GM21381 (cell line): ENCODE measurements at regions not wholly inside any gene's neighbourhood (a gene's known extent, or its start where the extent isn't known, plus 50 kb on each side); places are given as distances from the start of the nearest gene placed in this dataset.

Source experiments
- ATAC-seq: cut with Tn5 transposase; IDR thresholded peaks from one replicate; pipeline ENCODE4 v1.9.1; 2021; ENCODE audit warnings: mild to moderate bottlenecking, moderate library complexity; ENCODE audit not compliant: unreplicated experiment

DNA sequence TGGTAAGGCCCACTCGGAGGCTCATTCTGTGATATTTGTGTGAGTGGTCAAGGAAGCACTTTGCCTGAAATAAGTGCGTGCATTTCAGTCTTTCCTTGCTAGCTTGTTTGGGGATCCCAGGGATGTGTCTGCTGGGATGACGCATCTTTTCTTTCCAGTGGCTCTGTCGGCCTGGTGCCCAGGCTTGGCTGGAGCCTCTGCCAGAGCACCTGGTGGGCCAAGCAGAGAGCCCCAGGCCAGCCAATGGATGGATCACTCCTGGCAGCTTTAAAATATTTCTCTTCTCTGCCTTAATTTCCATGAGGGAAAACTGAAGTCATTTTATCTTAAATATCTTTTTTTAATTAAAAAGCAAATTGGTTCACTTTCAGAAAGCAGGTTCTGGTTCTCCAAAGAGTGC is 501.8 kb upstream of the HS6ST1 start:
- no peak for ATAC-seq

- no peak for ATAC-seq
These were observed 502.3 kb upstream of the HS6ST1 start for GRCh38 chr2:128821010-128821409.

DNA sequence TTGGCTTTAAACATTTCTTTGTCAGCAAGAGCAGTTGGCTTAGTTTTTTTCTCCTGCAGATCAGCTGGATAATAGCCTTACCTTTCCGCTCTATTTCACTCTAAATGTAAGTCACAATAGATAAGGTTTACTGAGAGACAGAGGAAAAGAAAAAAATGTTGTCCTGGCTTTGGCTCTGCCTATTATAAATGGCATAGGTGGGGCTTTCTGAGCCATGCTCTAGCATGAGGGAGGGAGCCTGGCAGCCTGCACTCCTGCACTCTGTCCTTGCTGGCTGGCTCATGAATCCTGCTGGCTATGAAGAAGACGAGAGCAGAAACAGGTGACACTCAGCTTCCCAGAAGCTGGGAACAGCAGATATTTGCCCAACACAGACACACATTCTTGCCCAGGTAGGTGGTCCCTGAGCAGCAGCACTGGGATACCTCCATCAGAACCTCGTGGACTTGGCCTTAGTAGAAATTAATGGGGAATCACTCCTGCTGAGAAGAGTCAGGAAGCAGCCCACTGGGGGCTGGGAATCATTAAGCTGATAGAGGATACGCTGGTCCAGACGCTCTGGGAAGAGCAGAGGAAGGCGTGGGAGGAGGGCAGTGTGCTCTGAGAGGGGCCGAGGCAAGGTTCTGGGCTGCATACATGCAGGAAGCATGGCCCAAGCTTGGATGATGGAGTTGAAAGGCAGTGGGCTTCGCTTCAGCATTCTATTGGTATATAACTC is 514.4 kb upstream of the HS6ST1 start:
- no peak for ATAC-seq

GRCh38 chr2:128833664-128834027 is 515.0 kb upstream of the HS6ST1 start:
- ATAC-seq, result no peak

- ATAC-seq, result no peak
These were observed 515.7 kb upstream of the HS6ST1 start for GRCh38 chr2:128834207-128834879.

DNA sequence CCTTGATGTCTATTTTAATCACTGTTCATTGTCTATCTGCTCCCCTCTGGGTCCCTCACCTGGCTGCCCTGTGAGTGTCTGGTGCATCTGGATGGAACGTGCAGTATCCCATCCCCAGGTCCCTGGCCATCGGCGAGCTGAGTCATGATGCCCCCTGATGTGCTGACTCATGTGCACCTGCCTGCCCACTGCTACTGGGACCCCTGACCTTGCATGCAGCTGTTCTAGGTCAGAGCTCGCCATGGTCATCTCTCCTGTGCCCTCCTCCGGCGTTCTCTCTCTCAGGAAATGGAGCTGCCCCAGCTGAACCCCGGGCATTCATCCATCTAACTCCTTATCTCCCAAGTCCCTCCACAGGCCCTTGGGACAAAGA is 516.2 kb upstream of the HS6ST1 start:
- no peak for ATAC-seq

DNA sequence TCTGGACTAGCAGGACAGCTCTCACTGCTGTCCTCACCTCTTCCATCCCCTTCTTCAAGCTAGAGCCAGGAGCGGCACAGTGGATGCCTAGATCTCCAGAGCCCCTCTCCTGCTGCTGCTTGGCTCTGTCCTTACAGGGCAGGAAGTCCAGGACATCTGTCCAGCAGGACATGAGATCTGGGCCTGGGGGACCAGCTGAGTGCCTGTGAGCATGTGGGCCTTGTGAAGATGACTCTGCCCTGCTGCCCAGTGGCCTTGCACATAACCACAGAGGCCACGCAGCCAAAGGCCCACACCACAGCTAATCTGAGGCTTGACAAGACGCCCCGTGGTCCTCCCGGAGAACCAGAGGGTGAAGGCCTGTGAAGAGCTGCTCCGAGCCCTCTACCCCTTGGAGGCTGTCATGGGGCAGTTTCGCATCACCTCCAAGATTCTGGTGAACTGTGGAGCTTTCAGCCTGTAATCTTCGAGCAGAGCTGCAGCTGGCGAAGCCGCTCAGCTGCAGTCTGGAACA is 516.7 kb upstream of the HS6ST1 start:
- ATAC-seq, result no peak

GRCh38 chr2:128835974-128836373 is 517.3 kb upstream of the HS6ST1 start:
- no peak for ATAC-seq

DNA sequence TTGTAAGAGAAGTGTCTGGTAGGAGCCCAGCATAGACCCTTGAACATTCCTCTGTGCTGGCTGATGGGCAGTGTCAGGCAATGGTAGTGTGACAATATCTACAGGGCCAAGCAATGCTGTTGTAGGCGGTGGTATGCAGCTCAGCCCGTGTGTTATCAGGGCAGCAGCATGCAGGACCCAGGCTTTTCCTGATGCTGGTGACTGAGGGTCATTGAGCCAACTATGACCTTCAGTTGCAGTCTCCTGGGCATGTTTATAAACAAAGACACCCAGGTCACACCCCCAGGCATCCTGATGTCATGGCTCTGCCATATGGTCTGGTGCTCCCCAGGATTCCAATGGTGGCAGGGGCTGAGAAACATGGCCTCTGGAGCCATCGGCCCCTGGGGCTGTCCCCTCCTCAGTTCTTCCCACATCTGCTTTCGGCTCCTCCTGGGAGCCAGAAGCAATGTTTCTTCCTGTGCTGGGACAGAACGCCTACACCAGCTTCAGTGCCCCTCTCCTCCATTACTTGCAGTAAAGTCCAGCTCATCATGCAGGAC is 518.0 kb upstream of the HS6ST1 start:
- ATAC-seq, result no peak

GRCh38 chr2:128838244-128838643 is 519.6 kb upstream of the HS6ST1 start:
- no peak for ATAC-seq

GRCh38 chr2:128841803-128842202 is 523.1 kb upstream of the HS6ST1 start:
- ATAC-seq, result no peak

DNA sequence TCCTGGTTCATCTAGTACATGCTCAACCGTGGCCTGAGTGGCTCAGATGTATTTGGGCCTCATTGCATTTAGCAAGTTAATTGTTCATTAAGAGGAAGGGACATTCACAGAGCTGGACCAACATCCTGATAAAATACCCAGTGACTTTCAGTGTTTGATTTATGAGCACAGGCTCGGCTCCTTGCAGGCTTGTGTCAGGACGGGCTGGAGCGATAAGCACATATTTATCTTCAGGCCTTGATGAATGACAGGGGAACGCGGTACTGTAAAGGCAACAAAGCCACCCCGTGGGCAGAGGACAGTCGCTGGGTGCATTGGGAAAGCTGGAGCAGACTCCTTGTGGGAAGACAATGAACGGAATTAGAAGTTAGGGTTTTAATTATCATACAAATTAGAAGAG is 548.6 kb upstream of the HS6ST1 start:
- no peak for ATAC-seq

DNA sequence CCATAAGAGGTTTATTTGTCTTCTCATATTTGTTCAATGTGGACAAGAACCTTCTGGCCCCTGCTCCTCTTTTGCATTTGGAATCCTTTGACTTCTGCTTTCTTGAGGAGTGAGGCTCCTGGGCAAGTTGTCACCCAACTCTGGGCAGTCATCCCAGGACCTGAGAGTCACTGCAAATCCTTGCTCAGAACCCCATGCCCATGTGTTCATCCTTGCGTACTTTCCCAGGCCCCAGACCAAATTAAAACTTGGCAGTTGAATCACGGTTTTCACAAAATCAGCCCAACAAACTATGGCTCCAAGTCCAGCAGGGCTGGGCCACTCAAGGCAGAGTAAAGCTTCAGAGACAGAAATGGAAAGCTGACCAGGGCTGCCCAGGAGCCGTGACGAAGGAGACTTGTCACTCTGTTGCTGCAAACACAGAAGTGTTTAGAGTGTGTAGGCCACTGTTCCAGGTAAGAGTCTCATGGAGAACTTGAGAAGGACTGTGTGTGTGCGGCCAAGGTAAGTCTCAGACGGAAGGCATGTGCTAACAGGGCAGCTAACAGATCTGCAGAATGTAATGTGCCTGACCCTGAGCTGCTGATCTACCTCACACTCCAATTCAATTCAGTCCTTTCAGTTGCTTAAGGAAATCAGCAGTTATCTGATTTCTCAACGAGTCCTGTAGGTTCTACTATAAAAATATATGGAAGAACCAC is 549.4 kb upstream of the HS6ST1 start:
- no peak for ATAC-seq

DNA sequence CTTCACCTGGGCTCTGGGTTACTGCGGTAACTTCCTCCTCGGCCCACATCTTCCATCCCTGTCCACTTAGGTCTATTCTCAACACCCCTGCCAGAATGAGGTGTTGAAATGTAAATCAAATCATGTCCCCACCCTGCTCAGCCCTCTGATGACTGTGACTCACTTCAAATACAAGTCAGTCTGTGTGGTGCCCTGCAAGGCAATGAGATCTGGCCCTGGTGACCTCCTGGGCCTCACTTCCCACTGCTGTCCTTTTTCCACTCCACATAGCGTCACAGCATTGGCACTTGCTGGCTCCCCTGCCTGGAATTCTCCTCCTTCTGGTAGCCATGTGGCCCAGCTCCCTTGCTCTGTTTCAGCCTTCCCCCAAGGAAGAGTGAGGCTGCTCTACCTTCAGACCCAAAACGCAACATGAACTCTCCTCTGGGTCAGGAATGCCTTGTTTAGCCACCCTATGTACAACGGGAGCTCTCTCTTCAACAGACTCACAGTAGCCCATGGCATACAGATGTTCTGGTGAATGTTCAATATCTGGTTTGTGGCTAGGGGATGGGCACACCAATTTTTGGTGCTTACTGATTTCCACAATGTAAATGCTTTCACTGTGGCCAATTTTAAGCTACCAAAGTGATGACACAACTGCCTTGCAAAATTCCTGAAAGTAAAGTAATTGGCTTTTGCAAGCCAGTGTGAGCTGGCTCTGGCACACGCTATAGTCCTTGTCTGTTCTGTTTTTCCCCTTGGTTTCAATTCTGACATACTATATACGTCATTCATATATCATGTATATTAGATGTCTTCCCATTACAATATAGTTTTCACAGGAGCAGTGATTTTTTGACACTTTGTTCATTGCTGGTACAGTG is 550.3 kb upstream of the HS6ST1 start:
- no peak for ATAC-seq

GRCh38 chr2:128874608-128875007 is 555.9 kb upstream of the HS6ST1 start:
- no peak for ATAC-seq

GRCh38 chr2:128876986-128877983 is 558.6 kb upstream of the HS6ST1 start:
- ATAC-seq, result no peak

- ATAC-seq, result no peak
These were observed 560.5 kb upstream of the HS6ST1 start for GRCh38 chr2:128879161-128879560.

DNA sequence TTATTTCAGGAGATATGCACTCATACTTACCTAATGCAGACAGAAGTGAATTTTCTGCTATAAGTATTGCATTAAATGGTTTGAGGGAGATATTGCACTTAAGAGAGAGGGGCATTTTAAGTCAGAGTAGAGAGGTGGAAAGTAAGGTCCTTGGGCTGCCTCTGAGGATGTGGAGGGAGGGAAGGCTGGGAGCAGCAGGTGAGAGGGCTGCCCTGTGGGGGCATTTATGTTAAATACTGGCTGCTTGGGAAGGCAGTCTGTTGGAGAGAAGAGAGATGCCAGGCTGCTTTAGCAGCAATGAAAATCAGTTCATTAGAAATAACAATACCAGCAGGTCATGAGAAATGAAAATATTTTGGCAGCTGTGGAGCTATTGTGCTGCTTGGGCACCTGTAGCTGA is 576.2 kb upstream of the HS6ST1 start:
- no peak for ATAC-seq

- no peak for ATAC-seq
These were observed 583.1 kb upstream of the HS6ST1 start for GRCh38 chr2:128901572-128902391.
